Esophagus muscularis mucosa (tissue), 4 donors: ENCODE measurements at regions not wholly inside any gene's neighbourhood (a gene's known extent, or its start where the extent isn't known, plus 50 kb on each side); places are given as distances from the start of the nearest gene placed in this dataset.

Experiments
- EP300 ChIP-seq: sonication (generic); formaldehyde crosslinking; IDR thresholded peaks from one replicate; pipeline ENCODE4 v1.6.1; 2017; ENCODE audit warnings: antibody characterized with exemption
- POLR2A ChIP-seq: fragments of 450-650 bp; IDR thresholded peaks from one replicate; pipeline ENCODE4 v1.6.1; 2017; ENCODE audit warnings: antibody characterized with exemption, moderate library complexity, mild to moderate bottlenecking, low read depth
- POLR2AphosphoS5 ChIP-seq, 2 donors: sonication (generic); formaldehyde crosslinking; IDR thresholded peaks; one replicate each; pipeline ENCODE4 v1.6.1; 2017; ENCODE audit warnings: antibody characterized with exemption in 2 of 2
- TF ChIP-seq, protein P1 (sequence below), 3 experiments: fragments of 200-600 bp in 2 of 3; fragments of 450-650 bp in 1 of 3; sonication (generic) in 2 of 3; IDR thresholded peaks; one replicate each; pipeline ENCODE4 v1.5.1; 2017 to 2019; ENCODE audit warnings: antibody characterized with exemption in 3 of 3, mild to moderate bottlenecking in 2 of 3, moderate library complexity in 1 of 3

DNA sequence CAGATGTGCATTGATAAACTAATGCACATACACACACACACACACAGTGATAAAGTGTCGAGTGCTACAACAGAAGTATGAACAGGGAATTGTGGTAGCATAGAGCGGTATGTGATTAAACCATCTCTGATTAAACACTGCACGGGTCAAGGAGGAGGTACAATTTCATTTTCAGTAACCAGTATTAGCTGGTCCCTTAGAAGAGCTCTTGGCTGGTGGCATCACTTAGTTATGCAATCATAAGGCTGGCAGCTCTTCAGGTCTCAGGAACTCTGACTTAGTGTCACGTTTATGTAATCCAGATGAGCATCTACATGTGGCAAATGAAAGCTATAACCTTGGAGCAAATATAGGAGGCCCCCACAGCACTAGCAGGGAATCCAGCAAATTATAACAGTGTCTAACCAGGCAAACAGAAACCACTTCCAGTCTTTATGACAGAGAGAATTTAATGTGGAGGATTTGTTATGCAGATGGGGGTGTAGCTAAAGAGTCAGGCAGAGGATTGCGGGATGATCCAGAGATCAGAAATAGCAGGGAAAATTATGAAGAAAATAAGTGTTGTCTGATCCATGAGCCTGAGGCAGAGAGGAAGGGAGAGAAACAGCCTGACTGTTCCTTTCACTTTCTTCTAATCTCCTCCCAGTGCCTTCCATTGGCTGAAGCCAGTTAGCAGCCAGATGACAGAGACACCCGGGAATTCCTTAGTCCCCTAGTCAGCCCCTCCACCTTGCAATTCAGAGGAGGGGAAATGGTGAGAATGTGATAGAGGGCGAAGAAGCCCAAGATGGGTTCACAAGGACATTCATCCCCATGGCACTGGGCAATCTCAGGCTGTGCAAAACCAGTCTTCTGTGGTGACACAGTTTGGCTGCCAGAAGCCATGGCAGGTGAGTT lies 533.1 kb upstream of the TENM4 start:
- TF ChIP-seq, protein P1, sequence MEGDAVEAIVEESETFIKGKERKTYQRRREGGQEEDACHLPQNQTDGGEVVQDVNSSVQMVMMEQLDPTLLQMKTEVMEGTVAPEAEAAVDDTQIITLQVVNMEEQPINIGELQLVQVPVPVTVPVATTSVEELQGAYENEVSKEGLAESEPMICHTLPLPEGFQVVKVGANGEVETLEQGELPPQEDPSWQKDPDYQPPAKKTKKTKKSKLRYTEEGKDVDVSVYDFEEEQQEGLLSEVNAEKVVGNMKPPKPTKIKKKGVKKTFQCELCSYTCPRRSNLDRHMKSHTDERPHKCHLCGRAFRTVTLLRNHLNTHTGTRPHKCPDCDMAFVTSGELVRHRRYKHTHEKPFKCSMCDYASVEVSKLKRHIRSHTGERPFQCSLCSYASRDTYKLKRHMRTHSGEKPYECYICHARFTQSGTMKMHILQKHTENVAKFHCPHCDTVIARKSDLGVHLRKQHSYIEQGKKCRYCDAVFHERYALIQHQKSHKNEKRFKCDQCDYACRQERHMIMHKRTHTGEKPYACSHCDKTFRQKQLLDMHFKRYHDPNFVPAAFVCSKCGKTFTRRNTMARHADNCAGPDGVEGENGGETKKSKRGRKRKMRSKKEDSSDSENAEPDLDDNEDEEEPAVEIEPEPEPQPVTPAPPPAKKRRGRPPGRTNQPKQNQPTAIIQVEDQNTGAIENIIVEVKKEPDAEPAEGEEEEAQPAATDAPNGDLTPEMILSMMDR (IDR thresholded peaks at IDR 0.05): no peak
- no peak for TF ChIP-seq POLR2AphosphoS5 (IDR thresholded peaks at IDR 0.05)
- TF ChIP-seq POLR2A: no peak
- TF ChIP-seq EP300: no peak
